GM18868 (cell line): ENCODE measurements at regions not wholly inside any gene's neighbourhood (a gene's known extent, or its start where the extent isn't known, plus 50 kb on each side); places are given as distances from the start of the nearest gene placed in this dataset.
A peak's percentile ranks its signal among the peaks of the same experiment; 100 is the strongest.
"Not testable (repeated sequence)": the region's sequence is repeated elsewhere in the genome, so short reads cannot be mapped to it uniquely, and the experiment has no call there.

Experiments
- ATAC-seq: cut with Tn5 transposase; IDR thresholded peaks from one replicate; pipeline ENCODE4 v1.9.1; 2021; ENCODE audit warnings: mild to moderate bottlenecking, moderate library complexity; ENCODE audit not compliant: unreplicated experiment

DNA sequence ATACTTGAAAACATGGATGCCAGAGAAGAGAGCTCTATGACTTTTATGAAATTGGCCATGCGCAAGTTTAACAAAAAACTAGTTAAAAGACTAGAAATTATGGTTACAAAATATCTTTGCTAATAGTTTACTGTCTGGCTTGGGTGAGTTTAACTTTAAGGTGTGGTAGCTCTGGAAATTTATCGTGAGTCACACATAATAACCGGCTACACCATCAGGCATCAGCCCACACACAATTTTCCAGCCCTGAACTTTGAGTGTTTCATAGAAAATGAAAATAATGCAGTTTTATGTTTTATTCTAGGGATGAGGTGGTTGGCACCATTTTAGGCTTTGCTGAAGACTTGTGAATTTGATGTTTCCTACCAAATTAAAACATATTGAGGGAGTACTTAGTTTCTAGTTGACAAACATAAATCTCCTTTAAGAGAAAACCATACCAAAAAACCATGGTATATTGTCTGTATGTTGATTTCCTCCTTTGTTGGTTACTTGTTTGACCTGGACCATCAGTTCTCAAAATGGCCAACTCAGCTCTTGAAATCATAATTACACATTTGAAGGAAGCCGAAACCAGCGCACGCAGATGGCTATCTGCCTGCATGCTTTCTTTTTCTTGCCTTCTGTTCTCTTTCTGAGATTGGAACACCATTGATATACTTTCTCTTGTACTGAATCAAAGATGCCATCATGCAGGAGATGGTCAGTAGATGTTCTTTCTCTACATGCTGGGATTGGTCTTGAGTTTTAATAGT lies 125.1 kb downstream of the AKAP11 start:
- ATAC-seq = no peak

DNA sequence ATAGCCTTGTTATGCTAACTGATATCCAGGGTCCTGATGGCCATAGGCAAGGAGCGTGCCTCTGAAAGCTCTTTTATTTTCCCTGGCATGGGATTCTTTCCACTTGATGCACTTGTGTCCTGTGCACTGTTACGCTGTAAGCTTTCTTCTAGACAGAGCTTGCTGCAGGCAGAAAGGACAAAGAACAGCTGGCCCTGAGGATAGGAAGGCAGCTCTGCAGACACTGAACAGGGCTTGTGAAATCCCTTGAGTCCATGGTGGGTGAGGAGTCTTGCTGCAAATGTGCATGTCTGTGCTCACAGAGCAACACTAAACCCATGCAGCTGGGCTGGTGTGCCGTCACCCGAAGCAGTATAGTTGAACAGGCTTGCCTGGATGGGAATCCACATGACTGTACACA lies 126.6 kb downstream of the AKAP11 start:
- ATAC-seq = no peak

DNA sequence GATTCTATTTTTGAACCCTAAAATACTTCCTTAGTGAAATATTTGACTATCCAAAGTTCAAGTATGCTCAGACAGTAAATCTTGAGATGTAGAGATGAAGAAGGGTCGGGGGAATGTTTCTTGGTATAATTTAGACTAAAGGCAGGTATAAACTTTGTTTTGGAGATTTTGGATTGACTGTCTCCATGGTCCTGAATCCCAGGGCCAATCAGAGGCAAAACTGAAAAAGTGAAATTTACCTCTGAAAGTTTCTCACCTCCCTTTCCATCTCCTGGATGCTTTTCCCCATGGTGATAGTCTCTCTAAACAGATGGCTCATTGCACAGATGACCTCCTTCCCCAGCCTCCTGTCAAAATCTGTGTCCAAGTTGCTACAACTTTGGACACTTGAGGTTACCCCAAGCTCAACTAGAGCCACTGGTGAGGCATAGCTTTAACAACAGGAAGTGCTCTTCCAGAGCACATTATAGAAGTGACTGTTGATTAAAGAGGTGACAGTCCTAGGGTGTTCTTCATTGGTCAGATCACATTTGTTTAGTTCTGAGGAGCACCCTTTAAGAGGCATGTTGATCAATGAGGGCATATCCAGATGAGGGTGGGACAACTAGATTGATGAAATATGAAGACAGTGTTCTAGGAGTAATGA lies 128.4 kb downstream of the AKAP11 start:
- no peak for ATAC-seq

DNA sequence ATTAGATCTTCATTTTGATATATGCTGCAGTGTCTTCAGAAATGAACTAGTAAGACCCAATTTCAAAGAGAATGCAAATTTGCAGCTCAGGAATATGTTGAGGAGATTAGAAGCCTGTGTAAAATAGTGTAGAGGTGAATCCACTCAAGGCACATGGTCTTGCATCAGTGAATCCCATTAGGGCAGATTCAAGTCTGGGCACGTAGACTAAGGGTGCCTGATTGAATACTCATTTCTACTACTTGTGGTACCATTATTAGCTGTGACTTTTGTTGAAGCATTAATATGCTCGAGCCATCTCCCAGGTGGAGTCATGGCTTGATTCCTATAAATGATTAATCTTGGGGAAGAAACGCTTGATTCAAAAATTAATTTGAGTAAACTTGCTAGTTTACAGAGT lies 129.4 kb downstream of the AKAP11 start:
- peak; percentile 26 for ATAC-seq

DNA sequence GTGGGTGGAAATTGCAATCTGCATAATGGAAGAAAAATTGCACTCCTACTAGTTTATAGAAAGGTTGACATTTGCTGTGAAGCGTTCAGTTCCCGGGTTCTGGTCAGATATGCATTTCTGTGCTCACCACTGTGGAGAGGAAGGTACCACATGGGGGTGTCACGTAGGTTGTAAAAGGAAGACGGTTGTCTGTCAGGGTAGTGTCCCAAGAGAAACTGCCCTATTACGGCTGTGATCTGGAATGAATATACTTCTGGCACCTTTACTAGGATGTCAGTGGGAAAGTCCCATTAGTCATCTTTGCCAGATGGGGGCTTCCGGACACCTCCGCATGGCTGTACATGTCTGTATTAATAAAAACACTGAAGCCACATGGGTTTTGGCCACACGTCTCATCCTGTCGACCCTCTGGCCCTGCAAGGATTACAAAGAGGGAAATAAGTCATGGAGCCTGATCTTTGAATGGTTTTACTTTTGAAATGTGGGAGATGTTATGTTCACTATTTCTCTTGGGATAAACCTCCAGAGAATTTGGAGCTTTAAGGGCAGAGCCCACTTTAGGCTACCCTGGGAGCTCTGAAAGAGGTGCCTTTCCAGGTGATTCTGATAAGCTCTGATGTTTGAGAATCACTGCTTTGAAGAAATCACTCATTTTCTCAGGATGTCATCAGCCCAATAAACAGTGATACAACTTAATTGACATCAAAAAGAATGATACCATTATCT lies 133.9 kb downstream of the AKAP11 start:
- peak; percentile 76 for ATAC-seq

DNA sequence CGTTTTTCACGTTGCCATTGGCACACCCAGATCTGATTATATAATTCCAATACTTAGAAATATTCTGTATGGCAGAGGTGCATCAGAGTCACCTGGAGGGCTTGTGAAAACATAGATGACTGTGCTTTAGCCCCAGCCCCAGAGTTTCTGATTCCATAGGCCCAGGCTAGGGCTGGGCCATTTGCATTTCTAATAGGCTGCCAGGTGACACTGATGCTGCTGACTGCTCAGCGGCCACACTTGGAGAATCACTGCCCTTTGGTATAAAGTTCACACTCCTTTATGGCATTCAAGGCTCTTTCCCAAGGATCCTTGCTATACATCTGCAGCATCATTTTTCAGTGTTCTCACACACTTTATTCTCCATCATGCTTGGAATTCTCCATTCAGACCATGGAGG lies 137.1 kb downstream of the AKAP11 start:
- no peak for ATAC-seq

DNA sequence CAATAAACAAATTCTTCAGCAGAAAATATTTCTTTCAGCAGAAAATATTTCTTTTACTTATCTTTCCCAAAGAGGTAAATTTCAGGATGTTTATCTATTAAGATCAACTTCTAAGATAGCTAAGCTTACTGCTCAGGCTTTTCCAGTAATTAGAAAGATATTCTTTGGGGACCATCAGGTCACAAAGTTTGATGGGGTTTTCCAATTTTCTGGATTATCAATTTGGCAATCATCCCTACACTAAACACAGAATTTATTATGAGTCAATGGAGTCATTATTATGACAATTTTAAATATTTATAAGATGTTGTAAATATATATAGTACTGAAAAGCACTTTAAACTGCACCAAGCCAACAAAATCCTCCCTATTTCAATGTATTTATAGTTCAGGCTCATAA lies 137.6 kb downstream of the AKAP11 start:
- no peak for ATAC-seq

DNA sequence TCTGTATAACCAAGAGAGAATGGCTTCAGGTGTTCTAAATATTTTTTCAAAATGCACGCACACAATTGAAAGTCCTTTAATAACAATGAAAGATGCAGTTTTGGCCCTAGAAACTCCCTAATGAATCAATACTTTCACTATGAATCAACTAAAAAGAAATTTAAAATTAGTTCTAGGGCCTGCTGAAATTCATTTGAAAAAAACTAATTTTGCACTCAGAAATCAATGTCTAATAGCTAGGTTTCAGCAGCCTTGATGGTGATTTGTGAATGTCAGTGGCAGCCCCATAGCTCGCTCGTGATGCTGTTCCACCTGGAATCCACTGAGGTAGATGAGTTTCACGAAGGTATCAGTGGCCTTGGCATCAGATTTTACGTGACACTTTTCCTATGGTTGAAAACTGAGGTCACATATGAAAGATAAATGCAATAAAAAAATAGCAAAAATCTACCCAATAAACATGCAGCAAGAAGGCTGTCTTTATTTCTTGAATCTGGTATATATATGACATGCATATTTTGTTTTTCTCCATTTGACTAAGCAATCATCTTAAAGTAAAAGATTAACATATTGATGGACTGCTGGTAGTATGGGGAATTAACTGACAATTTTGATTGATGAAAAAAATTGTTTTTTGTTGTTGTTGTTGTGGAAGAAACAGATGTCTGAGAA lies 141.0 kb downstream of the AKAP11 start:
- peak; percentile 78 for ATAC-seq

DNA sequence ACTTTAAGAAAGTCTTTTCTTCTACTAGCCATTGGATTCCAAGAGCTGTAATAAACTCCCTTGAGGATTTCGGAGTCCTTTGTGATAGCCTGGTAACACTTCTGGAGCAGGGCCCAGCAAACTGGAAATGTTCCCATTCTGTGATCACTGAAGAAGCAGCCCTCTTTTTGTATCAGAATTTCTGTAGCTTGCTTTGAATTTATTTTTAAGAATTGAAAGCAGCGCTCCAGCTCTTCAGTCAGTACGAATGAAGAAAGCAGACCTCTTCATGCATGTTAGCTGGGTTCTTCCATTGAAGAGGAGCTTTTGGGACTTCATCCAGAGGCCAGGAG lies 141.5 kb downstream of the AKAP11 start:
- no peak for ATAC-seq

DNA sequence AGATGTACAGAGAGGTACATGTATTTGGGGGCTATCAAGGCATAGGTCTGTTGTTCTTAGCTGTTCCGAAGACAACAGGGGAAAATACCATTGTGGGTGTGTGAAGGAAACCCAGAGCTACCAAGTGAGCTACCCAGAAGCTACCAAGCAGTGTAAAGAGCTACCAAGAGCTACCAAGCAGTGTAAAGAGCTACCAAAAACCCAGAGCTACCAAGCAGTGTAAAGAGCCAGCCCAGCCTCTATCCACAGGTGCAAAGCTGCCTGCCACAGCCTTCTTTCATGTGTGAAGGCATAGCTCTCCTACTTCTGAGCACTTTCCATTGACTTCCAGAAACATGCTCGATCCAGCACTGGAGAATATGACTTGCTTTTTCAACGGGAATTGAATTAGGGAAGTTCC lies 145.7 kb downstream of the AKAP11 start:
- ATAC-seq = no peak

DNA sequence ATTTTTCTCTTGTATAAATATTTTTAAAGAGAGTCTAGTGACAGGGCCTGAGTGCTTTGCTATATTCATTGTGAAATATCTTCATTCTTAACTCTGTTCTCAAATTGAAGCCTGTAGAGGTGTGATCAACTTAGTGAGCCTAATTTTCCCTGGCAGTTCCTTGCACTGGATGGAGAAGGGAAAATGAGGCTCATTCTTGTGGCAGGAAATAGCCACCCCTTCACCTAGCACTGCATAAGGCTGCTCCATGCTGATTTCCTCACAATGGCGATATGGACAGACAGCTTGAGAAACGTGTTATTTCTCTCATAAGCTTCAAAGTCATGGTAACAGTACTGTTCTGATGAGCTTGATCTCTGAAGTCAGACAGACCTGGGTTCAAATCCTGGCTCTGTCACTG lies 146.2 kb downstream of the AKAP11 start:
- no peak for ATAC-seq

DNA sequence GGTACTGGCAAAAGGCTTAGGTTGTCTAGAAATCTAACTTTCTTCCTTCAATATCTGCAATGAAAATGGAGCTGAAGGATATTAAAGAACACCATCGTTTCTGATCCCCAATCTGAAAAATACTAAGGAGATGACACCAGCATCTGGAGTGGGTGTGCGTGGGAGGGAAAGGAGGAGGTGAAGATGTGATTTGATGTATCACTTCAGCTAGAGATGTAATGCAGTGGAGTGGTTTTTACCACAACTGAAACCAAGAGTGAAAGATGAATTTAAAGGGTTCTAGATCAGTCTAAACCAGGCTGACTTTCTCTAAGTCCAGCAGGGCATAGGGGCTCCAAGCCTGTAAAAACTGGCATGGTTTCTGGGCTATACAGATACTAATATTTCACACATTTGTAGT lies 148.4 kb downstream of the AKAP11 start:
- peak; percentile 98 for ATAC-seq

DNA sequence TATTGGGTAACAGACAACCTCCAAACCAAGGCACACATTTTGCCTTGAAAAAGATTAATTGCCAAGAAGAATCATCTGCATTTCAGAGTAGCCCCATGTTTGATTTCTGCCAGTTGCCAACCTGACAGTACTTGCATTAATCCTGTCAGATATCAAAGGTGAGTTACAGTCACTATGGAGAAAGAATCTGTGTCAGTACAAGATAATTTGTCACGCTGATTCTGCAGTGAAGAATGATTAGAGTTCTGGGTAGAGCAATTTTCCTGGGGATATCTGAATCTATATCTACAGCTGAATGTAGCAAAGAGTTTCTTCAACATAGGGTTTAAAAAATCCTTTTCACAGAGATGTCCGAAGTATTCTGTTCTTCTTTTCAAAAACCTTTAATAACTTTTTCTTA lies 150.7 kb downstream of the AKAP11 start:
- ATAC-seq = no peak

DNA sequence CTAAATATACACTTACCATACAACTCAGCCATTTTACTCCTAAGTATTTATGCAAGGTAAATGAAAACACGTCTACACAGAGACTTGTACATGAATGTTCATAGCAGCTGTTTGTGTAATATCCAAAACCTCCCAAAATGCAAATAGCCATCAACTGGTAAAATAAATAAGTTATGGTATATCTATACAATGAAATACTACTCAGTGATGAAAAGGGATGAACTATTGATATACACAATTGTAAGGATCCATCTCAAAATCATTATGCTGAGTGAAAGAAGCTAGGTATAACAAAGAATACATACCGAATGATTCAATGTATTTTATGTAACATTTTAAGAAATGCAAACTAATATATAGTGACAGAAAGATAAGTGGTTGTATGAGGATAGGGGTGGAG lies 149.8 kb upstream of the TNFSF11 start:
- no peak for ATAC-seq

DNA sequence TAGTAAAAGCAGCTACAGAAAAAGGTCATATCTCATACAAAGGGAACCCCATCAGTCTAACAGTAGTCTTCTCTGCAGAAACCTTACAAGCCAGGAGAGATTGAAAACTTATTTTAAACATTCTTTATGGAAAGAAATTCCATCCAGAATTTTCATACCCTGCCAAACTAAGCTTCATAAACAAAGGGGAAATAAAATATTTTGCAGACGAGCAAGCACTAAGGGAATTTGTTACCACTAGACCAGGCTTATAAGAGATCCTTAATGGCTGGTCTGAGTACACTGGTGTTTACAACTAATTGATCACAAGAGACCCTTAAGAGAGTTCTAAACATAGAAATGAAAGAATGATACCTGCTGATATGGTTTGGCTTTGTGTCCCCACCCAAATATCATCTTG lies 128.6 kb upstream of the TNFSF11 start:
- no peak for ATAC-seq

DNA sequence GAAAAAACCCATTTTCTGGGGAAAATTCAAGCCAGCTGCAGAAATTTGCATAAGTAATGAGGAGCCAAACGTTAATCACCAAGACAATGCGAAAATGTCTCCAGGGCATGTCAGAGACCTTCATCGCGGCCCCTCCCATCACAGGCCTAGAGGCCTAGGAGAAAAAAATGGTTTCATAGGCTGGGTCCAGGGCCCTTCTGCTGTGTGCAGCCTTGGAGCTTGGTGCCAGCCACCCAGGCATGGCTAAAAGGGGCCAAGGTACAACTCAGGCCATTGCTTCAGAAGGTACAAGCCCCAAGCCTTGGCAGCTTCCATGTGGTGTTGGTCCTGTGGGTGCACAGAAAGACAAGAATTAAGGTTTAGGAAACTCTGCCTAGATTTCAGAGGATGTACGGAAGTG lies 127.4 kb upstream of the TNFSF11 start:
- ATAC-seq = not testable (repeated sequence)

DNA sequence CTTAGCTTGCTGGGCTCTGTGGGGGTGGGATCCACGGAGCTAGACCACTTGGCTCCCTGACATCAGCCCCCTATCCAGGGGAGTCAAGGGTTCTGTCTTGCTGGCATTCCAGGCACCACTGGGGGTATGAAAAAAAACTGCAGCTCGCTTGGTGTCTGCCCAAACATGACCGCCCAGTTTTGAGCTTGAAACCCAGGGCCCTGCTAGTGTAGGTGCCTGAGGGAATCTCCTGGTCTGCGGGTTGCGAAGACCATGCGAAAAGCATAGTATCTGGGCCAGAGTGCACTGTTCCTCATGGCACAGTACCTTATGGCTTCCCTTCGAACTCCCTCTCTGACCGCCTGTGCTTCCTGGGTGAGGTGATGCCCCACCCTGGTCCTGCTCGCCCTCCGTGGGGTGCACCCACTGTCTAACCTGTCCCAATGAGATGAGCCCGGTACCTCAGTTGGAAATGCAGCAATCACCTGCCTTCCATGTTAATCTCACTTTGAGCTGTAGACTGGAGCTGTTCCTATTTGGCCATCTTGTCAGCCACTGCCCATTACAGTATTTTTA lies 120.8 kb upstream of the TNFSF11 start:
- no peak for ATAC-seq

DNA sequence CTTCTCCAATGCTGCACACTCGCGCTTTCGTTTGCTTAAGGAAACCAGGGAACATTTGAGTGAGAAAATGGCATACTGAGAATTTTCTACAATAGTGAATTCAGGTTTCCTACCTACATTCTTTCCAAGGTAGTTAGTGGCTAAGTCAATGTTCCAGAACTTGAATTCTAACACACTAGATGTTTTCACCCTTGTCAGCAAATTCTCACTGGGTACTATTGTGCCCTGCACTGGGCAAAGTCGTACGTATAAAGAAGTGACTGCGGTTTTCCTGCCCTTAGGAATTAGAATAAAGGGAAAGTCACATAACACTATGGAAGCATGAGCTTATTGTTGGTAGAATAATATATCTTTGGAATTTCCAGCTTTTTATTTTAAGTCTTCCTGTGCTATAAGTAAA lies 119.2 kb upstream of the TNFSF11 start:
- no peak for ATAC-seq

DNA sequence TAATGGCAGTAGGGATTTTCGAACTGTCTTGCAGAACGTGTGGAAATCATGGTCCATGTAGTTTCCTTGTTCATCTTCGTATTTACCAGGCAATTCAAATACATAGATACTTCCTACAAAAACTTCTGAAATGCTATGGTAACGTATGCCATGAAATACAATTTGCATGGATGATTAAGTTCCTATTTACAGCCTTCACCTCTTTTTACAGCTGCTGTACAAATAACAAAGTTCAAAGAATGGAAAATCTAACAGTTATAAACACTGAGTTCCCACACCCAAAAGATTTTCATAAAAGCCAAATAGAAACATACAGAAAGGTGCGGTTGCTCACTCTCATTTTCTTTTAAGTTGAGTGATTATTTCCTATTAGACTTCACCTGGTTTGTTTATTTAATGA lies 115.8 kb upstream of the TNFSF11 start:
- no peak for ATAC-seq

DNA sequence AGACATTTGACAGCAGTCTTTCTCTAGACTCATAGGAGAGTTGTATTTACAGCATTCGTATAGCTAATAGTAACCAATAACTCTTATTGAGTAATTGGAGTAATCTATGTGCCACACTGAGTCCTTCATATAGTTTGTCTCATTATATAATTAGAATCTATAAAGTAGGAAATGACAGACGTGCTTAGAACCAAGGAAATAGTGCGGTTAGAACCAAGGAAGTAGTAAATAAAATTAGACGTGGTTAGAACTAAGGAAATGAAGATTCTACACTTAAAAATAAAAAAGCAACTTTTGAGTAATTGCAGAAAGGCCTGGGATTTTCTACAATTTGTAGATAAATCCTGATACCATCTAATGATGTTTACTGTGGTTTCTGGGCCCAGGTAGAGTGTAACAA lies 107.8 kb upstream of the TNFSF11 start:
- ATAC-seq = no peak

DNA sequence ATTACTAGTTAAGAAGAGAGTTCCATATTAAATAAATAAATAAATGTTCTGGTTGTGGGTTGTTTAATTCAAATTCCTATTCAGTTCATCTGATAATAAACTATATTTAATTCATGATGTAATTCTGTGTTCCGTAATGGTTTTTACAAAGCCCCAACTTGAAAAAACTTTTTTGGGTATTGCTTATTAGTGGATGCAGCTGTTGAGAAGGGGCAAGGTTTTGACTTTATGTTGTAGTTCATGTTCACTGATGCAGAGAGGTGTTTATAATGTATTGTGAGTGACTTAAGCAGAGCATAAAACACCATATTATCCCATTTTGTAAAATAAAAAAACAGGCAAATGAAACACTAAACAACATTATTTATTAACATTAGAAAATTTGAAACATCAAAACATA lies 107.3 kb upstream of the TNFSF11 start:
- ATAC-seq = no peak
